H9 (cell line): ENCODE measurements at regions not wholly inside any gene's neighbourhood (a gene's known extent, or its start where the extent isn't known, plus 50 kb on each side); places are given as distances from the start of the nearest gene placed in this dataset.

Experiments used
- DNase-seq: peaks from one replicate; pipeline ENCODE4 v3.0.0-alpha.2; 2017
- H2AFZ ChIP-seq: one replicate; pipeline ENCODE4 v1.6.1; 2013; ENCODE audit warnings: mild to moderate bottlenecking, low read length, control low read depth, moderate library complexity
- H2AK5ac ChIP-seq: 2 replicates; pipeline ENCODE4 v1.6.1; 2013; ENCODE audit warnings: low read length, control low read depth, mixed read lengths; ENCODE audit not compliant: insufficient read length
- H2BK120ac ChIP-seq: one replicate; pipeline ENCODE4 v1.6.1; 2013; ENCODE audit warnings: low read depth, mild to moderate bottlenecking, low read length, control low read depth, inconsistent platforms; ENCODE audit not compliant: poor library complexity, severe bottlenecking
- H2BK12ac ChIP-seq: 2 replicates; pipeline ENCODE4 v1.6.1; 2013; ENCODE audit warnings: low read length, control low read depth, mixed read lengths, low read depth; ENCODE audit not compliant: insufficient read length
- H2BK15ac ChIP-seq: 2 replicates; pipeline ENCODE4 v1.6.1; 2013; ENCODE audit warnings: low read depth, low read length, control low read depth
- H2BK20ac ChIP-seq: one replicate; pipeline ENCODE4 v1.6.1; 2013; ENCODE audit warnings: low read depth, mild to moderate bottlenecking, low read length, control low read depth, inconsistent platforms; ENCODE audit not compliant: poor library complexity, severe bottlenecking
- H2BK5ac ChIP-seq: 2 replicates; pipeline ENCODE4 v1.6.1; 2013; ENCODE audit warnings: low read length, control low read depth, mixed read lengths; ENCODE audit not compliant: insufficient read length
- H3K14ac ChIP-seq: 2 replicates; pipeline ENCODE4 v1.6.1; 2013; ENCODE audit warnings: low read length, control low read depth; ENCODE audit not compliant: insufficient read depth
- H3K18ac ChIP-seq: 2 replicates; pipeline ENCODE4 v1.6.1; 2013; ENCODE audit warnings: low read depth, mild to moderate bottlenecking, mixed read lengths, low read length, control low read depth; ENCODE audit not compliant: insufficient read length
- H3K23ac ChIP-seq: 2 replicates; pipeline ENCODE4 v1.6.1; 2013; ENCODE audit warnings: low read length, control low read depth, mixed read lengths, low read depth; ENCODE audit not compliant: insufficient read length
- H3K23me2 ChIP-seq: 2 replicates; pipeline ENCODE4 v1.6.1; 2013; ENCODE audit warnings: low read depth, mild to moderate bottlenecking, mixed read lengths, low read length, control low read depth; ENCODE audit not compliant: insufficient read length, poor library complexity, severe bottlenecking
- H3K27ac ChIP-seq: 2 replicates; pipeline ENCODE4 v1.5.1; 2013; ENCODE audit warnings: low read length, control low read depth, mixed read lengths, low read depth; ENCODE audit not compliant: insufficient read length
- H3K27me3 ChIP-seq: 2 replicates; pipeline ENCODE4 v1.6.1; 2013; ENCODE audit warnings: low read length, control low read depth, inconsistent platforms; ENCODE audit not compliant: insufficient read depth
- H3K4ac ChIP-seq: 2 replicates; pipeline ENCODE4 v1.6.1; 2013; ENCODE audit warnings: low read depth, mild to moderate bottlenecking, control low read depth, inconsistent platforms, low read length, moderate library complexity
- H3K4me1 ChIP-seq: 2 replicates; pipeline ENCODE4 v1.6.1; 2013; ENCODE audit warnings: low read length, control low read depth, inconsistent platforms; ENCODE audit not compliant: insufficient read depth
- H3K4me2 ChIP-seq: 2 replicates; pipeline ENCODE4 v1.6.1; 2013; ENCODE audit warnings: low read length, control low read depth, mixed read lengths; ENCODE audit not compliant: insufficient read length, insufficient read depth
- H3K56ac ChIP-seq: 2 replicates; pipeline ENCODE4 v1.6.1; 2013; ENCODE audit warnings: low read depth, mild to moderate bottlenecking, mixed read lengths, low read length, control low read depth; ENCODE audit not compliant: insufficient read length
- H3K79me1 ChIP-seq: 2 replicates; pipeline ENCODE4 v1.6.1; 2013; ENCODE audit warnings: low read depth, mild to moderate bottlenecking, moderate library complexity, low read length, control low read depth, inconsistent platforms; ENCODE audit not compliant: insufficient read depth, poor library complexity, severe bottlenecking
- H3K79me2 ChIP-seq: 2 replicates; pipeline ENCODE4 v1.6.1; 2013; ENCODE audit warnings: low read length, control low read depth, inconsistent platforms; ENCODE audit not compliant: insufficient read depth
- H3K9ac ChIP-seq: 2 replicates; pipeline ENCODE4 v1.6.1; 2013; ENCODE audit warnings: low read length, control low read depth, mixed read lengths; ENCODE audit not compliant: insufficient read length; ENCODE audit errors: extremely low read depth
- H3K9me3 ChIP-seq: one replicate; pipeline ENCODE4 v1.6.1; 2013; ENCODE audit warnings: low read depth, low read length, inconsistent platforms; ENCODE audit not compliant: control insufficient read depth
- H3T11ph ChIP-seq: one replicate; pipeline ENCODE4 v1.6.1; 2013; ENCODE audit warnings: mild to moderate bottlenecking, low read length, control low read depth, inconsistent platforms
- H4K20me1 ChIP-seq: one replicate; pipeline ENCODE4 v1.6.1; 2013; ENCODE audit not compliant: control insufficient read depth, insufficient read length, insufficient read depth
- H4K5ac ChIP-seq: 2 replicates; pipeline ENCODE4 v1.6.1; 2013; ENCODE audit warnings: low read depth, mild to moderate bottlenecking, mixed read lengths, low read length, control low read depth; ENCODE audit not compliant: insufficient read length
- H4K8ac ChIP-seq: replicated peaks from 2 replicates; pipeline ENCODE4 v1.6.1; 2013; ENCODE audit warnings: low read length, control low read depth, mixed read lengths, low read depth; ENCODE audit not compliant: insufficient read length
- H4K91ac ChIP-seq: 2 replicates; pipeline ENCODE4 v1.6.1; 2013; ENCODE audit warnings: low read depth, mild to moderate bottlenecking, moderate library complexity, mixed read lengths, low read length, control low read depth; ENCODE audit not compliant: insufficient read length
- H3K27ac Mint-ChIP-seq, 3 experiments: 2 replicates in 2 of 3; 3 replicates in 1 of 3; pipeline ENCODE4 v1.8.0; 2020 to 2021; ENCODE audit warnings: mixed read lengths in 3 of 3, mild to moderate bottlenecking in 1 of 3, moderate library complexity in 1 of 3
- H3K27me3 Mint-ChIP-seq: 2 replicates; pipeline ENCODE4 v1.8.0; 2021; ENCODE audit warnings: low read depth, mild to moderate bottlenecking, moderate library complexity, mixed read lengths
- H3K36me3 Mint-ChIP-seq, 3 experiments: 2 replicates in 2 of 3; 3 replicates in 1 of 3; pipeline ENCODE4 v1.8.0; 2020 to 2021; ENCODE audit warnings: low read depth in 3 of 3, mixed read lengths in 3 of 3; ENCODE audit not compliant: insufficient read depth in 1 of 3
- H3K4me1 Mint-ChIP-seq, 2 experiments: 2 replicates each; pipeline ENCODE4 v1.8.0; 2020; ENCODE audit warnings: mixed read lengths in 2 of 2
- H3K4me3 Mint-ChIP-seq, 2 experiments: 2 replicates in 1 of 2; 3 replicates in 1 of 2; pipeline ENCODE4 v1.8.0; 2020 to 2021; ENCODE audit warnings: mild to moderate bottlenecking in 2 of 2, mixed read lengths in 2 of 2, moderate library complexity in 1 of 2
- H3K9me3 Mint-ChIP-seq, 2 experiments: 2 replicates in 1 of 2; 3 replicates in 1 of 2; pipeline ENCODE4 v1.8.0; 2020; ENCODE audit warnings: mild to moderate bottlenecking in 2 of 2, mixed read lengths in 2 of 2, moderate library complexity in 1 of 2
- CTCF ChIP-seq: fragments of 200-600 bp; sonication (generic); conservative IDR thresholded peaks from 3 replicates; pipeline ENCODE4 v1.8.0; 2021; ENCODE audit warnings: antibody characterized with exemption, mild to moderate bottlenecking
- WGBS: extraction: QIAGEN DNeasy Blood & Tissue Kit; methylation state at CpG from one replicate; pipeline ENCODE4 v1.1.7; 2013; ENCODE audit warnings: missing lambda C conversion rate, low lambda C conversion rate, mixed read lengths; ENCODE audit not compliant: insufficient read length; ENCODE audit errors: extremely low coverage; 5-methylcytosine and 5-hydroxymethylcytosine counted together

DNA sequence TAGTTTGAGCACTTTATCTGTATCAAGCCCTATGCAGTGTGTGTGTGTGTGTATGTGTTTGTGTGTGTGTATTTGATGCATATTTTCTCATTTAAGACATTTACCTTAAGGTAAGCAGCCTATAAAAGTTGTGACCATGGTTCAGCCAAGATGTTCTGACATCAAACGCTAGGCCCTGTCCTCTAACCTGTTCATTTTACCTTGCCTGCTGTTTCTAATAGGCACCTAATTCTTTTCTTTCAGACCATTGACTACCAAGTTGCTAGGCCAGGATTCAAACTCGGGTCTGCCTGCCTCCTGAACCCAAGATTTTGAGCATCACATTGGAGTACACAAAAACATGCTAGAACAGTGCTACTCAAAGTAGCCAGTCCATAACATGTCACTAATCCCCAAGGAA lies 274.5 kb downstream of the PLK2 start:
- H3K4ac ChIP-seq, result no peak overlapping the region
- no peak overlapping the region for H3K4me2 ChIP-seq
- Mint-ChIP-seq H3K27ac (no peak overlapping the region), H3K9me3 (no peaks in the 10 kb centered on the region), H3K27me3 (no peaks in the 10 kb centered on the region), H3K36me3 (no peaks in the 10 kb centered on the region), H3K4me1 (peaks cover 0 to 4% of the 10 kb centered on the region in 2 experiments; a peak in 1 of 4 replicates), H3K4me3 (no peak overlapping the region)
- H3K79me2 ChIP-seq, result no peaks in the 10 kb centered on the region
- H4K5ac ChIP-seq, result no peak overlapping the region
- no peak overlapping the region for H2BK15ac ChIP-seq
- no peak for TF ChIP-seq CTCF
- no peaks in the 10 kb centered on the region for H3K23me2 ChIP-seq
- no peak overlapping the region for H3T11ph ChIP-seq
- no peak overlapping the region for H2AK5ac ChIP-seq
- H3K18ac ChIP-seq, result no peak overlapping the region
- no CpG with 5 or more reads among the region's 2 CpGs for WGBS
- H3K79me1 ChIP-seq, result no peaks in the 10 kb centered on the region
- H3K27me3 ChIP-seq, result no peaks in the 10 kb centered on the region
- H2BK120ac ChIP-seq, result no peak overlapping the region
- no peak overlapping the region for H3K9ac ChIP-seq
- no peak overlapping the region for H3K14ac ChIP-seq
- H3K9me3 ChIP-seq, result no peaks in the 10 kb centered on the region
- H2BK5ac ChIP-seq, result no peak overlapping the region
- H2AFZ ChIP-seq, result no peak overlapping the region
- H3K23ac ChIP-seq, result no peak overlapping the region
- no peak overlapping the region for H4K91ac ChIP-seq
- no peak overlapping the region for H4K8ac ChIP-seq
- no peak overlapping the region for H2BK12ac ChIP-seq
- no peaks in the 10 kb centered on the region; the same call in 1 of the 2 replicates for H3K4me1 ChIP-seq
- no peak overlapping the region for H3K56ac ChIP-seq
- H4K20me1 ChIP-seq, result no peaks in the 10 kb centered on the region
- no peak overlapping the region for H2BK20ac ChIP-seq
- H3K27ac ChIP-seq, result no peak overlapping the region
- no peak for DNase-seq
